ENCODE measurements at regions not wholly inside any gene's neighbourhood (a gene's known extent, or its start where the extent isn't known, plus 50 kb on each side); places are given as distances from the start of the nearest gene placed in this dataset.
A peak's percentile ranks its signal among the peaks of the same experiment; 100 is the strongest.

DNA sequence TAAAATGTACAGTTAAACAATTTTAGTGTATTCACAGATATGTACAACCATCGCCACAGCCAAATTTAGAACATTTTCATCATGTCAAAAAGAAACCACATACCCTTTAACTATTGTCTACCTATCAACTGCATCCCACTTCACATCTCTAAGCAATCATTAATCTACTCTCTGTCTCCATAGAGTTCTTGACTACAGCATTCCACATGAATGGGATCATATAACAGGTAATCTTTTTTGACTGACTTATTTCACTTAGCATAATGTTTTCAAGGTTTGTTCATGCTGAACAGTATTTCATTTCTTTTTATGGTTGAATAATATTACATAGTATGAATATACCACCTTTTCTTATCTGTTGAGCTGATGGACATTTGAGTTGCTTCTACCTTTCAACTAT is 281.4 kb upstream of the EDA2R start:
- Histone ChIP-seq H2AFZ (ENCODE audit: low read length) (no peak overlapping the region), H3F3A (ENCODE audit: low read length, unreplicated experiment) (no peaks in the 10 kb centered on the region), H3K9ac (ENCODE audit: low read length) (no peak overlapping the region), H3K27ac (ENCODE audit: low read length) (no peak overlapping the region), H3K4me1 (ENCODE audit: insufficient read depth, low read length) (no peaks in the 10 kb centered on the region), H3K9me3 (ENCODE audit: low read length) (no peaks in the 10 kb centered on the region), H3K9me2 (replicated peaks; ENCODE audit: low read length) (no peaks in the 10 kb centered on the region), H3K79me2 (ENCODE audit: low read length) (no peaks in the 10 kb centered on the region), H3K27me3 (ENCODE audit: low read length) (no peaks in the 10 kb centered on the region), H3K4me3 (ENCODE audit: low read length) (no peak overlapping the region), H3K4me2 (ENCODE audit: low read length) (no peak overlapping the region), H3K36me3 (ENCODE audit: low read depth, low read length) (no peaks in the 10 kb centered on the region), H4K20me1 (ENCODE audit: low read length) (no peaks in the 10 kb centered on the region)
- ChIA-PET CTCF (no interaction called here), POLR2A (ENCODE audit: unreplicated experiment) (no interaction called here)
- TF ChIP-seq EZH2phosphoT487 (IDR thresholded peaks at IDR 0.05; ENCODE audit: borderline replicate concordance, low read length): no peak
- TF ChIP-seq, protein P1, sequence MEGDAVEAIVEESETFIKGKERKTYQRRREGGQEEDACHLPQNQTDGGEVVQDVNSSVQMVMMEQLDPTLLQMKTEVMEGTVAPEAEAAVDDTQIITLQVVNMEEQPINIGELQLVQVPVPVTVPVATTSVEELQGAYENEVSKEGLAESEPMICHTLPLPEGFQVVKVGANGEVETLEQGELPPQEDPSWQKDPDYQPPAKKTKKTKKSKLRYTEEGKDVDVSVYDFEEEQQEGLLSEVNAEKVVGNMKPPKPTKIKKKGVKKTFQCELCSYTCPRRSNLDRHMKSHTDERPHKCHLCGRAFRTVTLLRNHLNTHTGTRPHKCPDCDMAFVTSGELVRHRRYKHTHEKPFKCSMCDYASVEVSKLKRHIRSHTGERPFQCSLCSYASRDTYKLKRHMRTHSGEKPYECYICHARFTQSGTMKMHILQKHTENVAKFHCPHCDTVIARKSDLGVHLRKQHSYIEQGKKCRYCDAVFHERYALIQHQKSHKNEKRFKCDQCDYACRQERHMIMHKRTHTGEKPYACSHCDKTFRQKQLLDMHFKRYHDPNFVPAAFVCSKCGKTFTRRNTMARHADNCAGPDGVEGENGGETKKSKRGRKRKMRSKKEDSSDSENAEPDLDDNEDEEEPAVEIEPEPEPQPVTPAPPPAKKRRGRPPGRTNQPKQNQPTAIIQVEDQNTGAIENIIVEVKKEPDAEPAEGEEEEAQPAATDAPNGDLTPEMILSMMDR (conservative IDR thresholded peaks at IDR 0.05; ENCODE audit: low read depth, low read length): no peak
- TF ChIP-seq EZH2 (IDR thresholded peaks at IDR 0.05; ENCODE audit: low read length, unreplicated experiment): no peak
- intact Hi-C loops (cut with micrococcal nuclease): no loop called here
- DNase-seq: no peak
- ATAC-seq: no peak
- no TSS peak for BruUV-seq (replicated peaks)

DNA sequence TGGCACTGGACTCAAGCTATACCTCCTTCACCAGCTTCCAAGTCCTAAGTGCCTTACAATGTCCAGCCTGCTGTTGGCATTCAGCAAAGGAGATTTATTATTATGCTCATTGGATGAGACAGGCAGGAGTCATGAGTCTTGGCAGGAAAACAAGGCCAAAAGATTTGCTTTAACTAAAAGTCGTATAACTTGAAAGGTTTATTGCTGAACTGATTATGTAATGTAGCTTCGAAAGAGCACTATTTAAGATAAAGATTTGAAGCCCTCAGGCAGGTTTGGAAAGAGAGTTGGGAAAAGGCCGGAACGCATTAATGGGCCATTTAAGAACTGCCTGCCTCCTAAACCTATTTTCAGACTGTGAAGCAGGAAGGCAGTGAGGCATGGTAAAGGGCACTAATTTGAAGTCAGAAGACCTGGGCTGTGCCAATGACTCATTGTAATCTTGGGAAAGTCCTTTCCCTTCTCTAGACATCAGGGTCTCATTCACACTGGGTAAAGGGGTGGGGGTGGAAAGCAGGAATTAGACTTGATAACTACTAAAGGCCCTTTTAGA is 280.5 kb upstream of the EDA2R start:
- Histone ChIP-seq H3K36me3 (ENCODE audit: low read depth, low read length) (no peaks in the 10 kb centered on the region), H3K27me3 (ENCODE audit: low read length) (no peaks in the 10 kb centered on the region), H2AFZ (ENCODE audit: low read length) (no peak overlapping the region), H3K4me3 (ENCODE audit: low read length) (no peak overlapping the region), H3F3A (ENCODE audit: low read length, unreplicated experiment) (no peaks in the 10 kb centered on the region), H3K79me2 (ENCODE audit: low read length) (no peaks in the 10 kb centered on the region), H3K4me2 (ENCODE audit: low read length) (no peak overlapping the region), H3K9me3 (ENCODE audit: low read length) (no peaks in the 10 kb centered on the region), H3K4me1 (ENCODE audit: insufficient read depth, low read length) (no peaks in the 10 kb centered on the region), H4K20me1 (ENCODE audit: low read length) (no peaks in the 10 kb centered on the region), H3K27ac (ENCODE audit: low read length) (no peak overlapping the region), H3K9me2 (replicated peaks; ENCODE audit: low read length) (no peaks in the 10 kb centered on the region), H3K9ac (ENCODE audit: low read length) (no peak overlapping the region)
- ChIA-PET CTCF (no interaction called here), POLR2A (ENCODE audit: unreplicated experiment) (no interaction called here)
- DNase-seq (peak; percentile 1), ATAC-seq (no peak)
- BruUV-seq (replicated peaks): no TSS peak
- intact Hi-C loops (cut with micrococcal nuclease): no loop called here
- TF ChIP-seq, protein P1 (conservative IDR thresholded peaks at IDR 0.05; ENCODE audit: low read depth, low read length): no peak
- TF ChIP-seq EZH2phosphoT487 (IDR thresholded peaks at IDR 0.05; ENCODE audit: borderline replicate concordance, low read length) (no peak), EZH2 (IDR thresholded peaks at IDR 0.05; ENCODE audit: low read length, unreplicated experiment) (no peak)

DNA sequence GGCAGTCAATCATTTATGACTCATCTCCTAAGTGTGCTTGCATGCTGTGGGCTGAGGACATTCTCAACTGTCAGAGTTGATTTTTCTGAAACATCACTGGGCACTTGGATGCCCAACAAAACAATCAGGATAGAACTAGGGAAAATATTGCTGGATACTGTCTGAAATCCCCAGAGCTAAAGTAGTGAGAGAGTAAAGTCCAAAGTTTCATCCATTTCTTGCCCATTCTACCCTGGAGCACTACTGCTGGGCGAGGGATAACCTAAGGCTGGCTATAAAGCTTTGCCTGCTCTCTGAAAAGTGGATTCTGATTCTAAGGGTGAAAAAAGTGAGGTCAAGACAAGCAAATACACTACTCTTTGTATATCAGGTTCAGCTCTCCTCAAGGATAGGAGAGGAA is 279.6 kb upstream of the EDA2R start:
- H3K9ac ChIP-seq (ENCODE audit: low read length): no peak overlapping the region
- H3K9me2 ChIP-seq (replicated peaks; ENCODE audit: low read length): no peaks in the 10 kb centered on the region
- no peak overlapping the region for H3K27ac ChIP-seq (ENCODE audit: low read length)
- CTCF ChIA-PET: no interaction called here
- no peaks in the 10 kb centered on the region for H3K79me2 ChIP-seq (ENCODE audit: low read length)
- no peaks in the 10 kb centered on the region for H3K36me3 ChIP-seq (ENCODE audit: low read depth, low read length)
- H3K4me2 ChIP-seq (ENCODE audit: low read length): no peak overlapping the region
- H3F3A ChIP-seq (ENCODE audit: low read length, unreplicated experiment): no peaks in the 10 kb centered on the region
- POLR2A ChIA-PET (ENCODE audit: unreplicated experiment): no interaction called here
- DNase-seq: no peak
- no peaks in the 10 kb centered on the region for H4K20me1 ChIP-seq (ENCODE audit: low read length)
- H3K27me3 ChIP-seq (ENCODE audit: low read length): no peaks in the 10 kb centered on the region
- no peak overlapping the region for H2AFZ ChIP-seq (ENCODE audit: low read length)
- intact Hi-C loops (cut with micrococcal nuclease): no loop called here
- TF ChIP-seq EZH2 (IDR thresholded peaks at IDR 0.05; ENCODE audit: low read length, unreplicated experiment): no peak
- TF ChIP-seq, protein P1 (conservative IDR thresholded peaks at IDR 0.05; ENCODE audit: low read depth, low read length): no peak
- TF ChIP-seq EZH2phosphoT487 (IDR thresholded peaks at IDR 0.05; ENCODE audit: borderline replicate concordance, low read length): no peak
- ATAC-seq: no peak
- H3K9me3 ChIP-seq (ENCODE audit: low read length): no peaks in the 10 kb centered on the region
- no TSS peak for BruUV-seq (replicated peaks)
- no peak overlapping the region for H3K4me3 ChIP-seq (ENCODE audit: low read length)
- no peaks in the 10 kb centered on the region for H3K4me1 ChIP-seq (ENCODE audit: insufficient read depth, low read length)

All from PC-3 (cell line).